Panc1 (cell line): ENCODE measurements at regions not wholly inside any gene's neighbourhood (a gene's known extent, or its start where the extent isn't known, plus 50 kb on each side); places are given as distances from the start of the nearest gene placed in this dataset.

ENCODE experiments used
- ATAC-seq: fragments of 200-7000 bp; cut with Tn5 transposase; 2 replicates; pipeline ENCODE4 v1.9.1; 2020; ENCODE audit warnings: mild to moderate bottlenecking, moderate library complexity
- BruUV-seq: library from RNA; stranded (reverse); fragments of 400-500 nt; replicated peaks from 2 replicates; lab custom pipeline; 2021; lab: Mats Ljungman, UMichigan
- CTCF ChIA-PET: fragments of 300-600 bp; sonication (Branson Sonifier 250); formaldehyde crosslinking; loops from one replicate; lab custom pipeline; 2022; ENCODE audit warnings: antibody characterized with exemption; lab: Charles Lee
- POLR2A ChIA-PET: fragments of 300-600 bp; sonication (Branson Sonifier 250); formaldehyde crosslinking; loops from one replicate; lab custom pipeline; 2022; ENCODE audit warnings: antibody characterized with exemption; lab: Charles Lee
- DNase-seq: peaks from one replicate; pipeline ENCODE4 v3.0.0-alpha.2; 2010; ENCODE audit warnings: low read depth, low spot score
- H3K27ac ChIP-seq: 2 replicates; pipeline ENCODE4 v1.5.1; 2011; ENCODE audit warnings: mild to moderate bottlenecking, low read length, inconsistent platforms
- H3K27me3 ChIP-seq: fragments of 200-500 bp; sonication (Bioruptor generic); 2 replicates; pipeline ENCODE4 v1.6.0; 2014; ENCODE audit warnings: low read length, inconsistent platforms; ENCODE audit not compliant: control insufficient read depth, insufficient read depth
- H3K36me3 ChIP-seq: fragments of 200-500 bp; sonication (Bioruptor generic); 2 replicates; pipeline ENCODE4 v1.5.1; 2014; ENCODE audit warnings: inconsistent platforms, mild to moderate bottlenecking, low read length, moderate library complexity; ENCODE audit not compliant: control insufficient read depth, insufficient read depth
- H3K4me1 ChIP-seq: 2 replicates; pipeline ENCODE4 v1.5.1; 2011; ENCODE audit warnings: inconsistent platforms, mild to moderate bottlenecking, low read length, moderate library complexity; ENCODE audit not compliant: control insufficient read depth, insufficient read depth
- H3K4me3 ChIP-seq, 2 experiments: 2 replicates each; pipeline ENCODE4 v1.5.1; 2011 to 2012; ENCODE audit warnings: low read depth in 2 of 2, low read length in 2 of 2, mild to moderate bottlenecking in 2 of 2, inconsistent platforms in 1 of 2, moderate library complexity in 1 of 2
- H3K9me3 ChIP-seq: fragments of 200-500 bp; sonication (Bioruptor generic); 2 replicates; pipeline ENCODE4 v1.5.1; 2014; ENCODE audit warnings: low read depth, mild to moderate bottlenecking, inconsistent platforms, low read length, moderate library complexity; ENCODE audit not compliant: control insufficient read depth, insufficient read depth
- CTCF ChIP-seq: fragments of 450-650 bp; IDR thresholded peaks from 2 replicates; pipeline ENCODE4 v1.5.1; 2017; ENCODE audit warnings: mild to moderate bottlenecking
- POLR2AphosphoS5 ChIP-seq: IDR thresholded peaks from 2 replicates; pipeline ENCODE4 v1.6.1; 2012; ENCODE audit warnings: mild to moderate bottlenecking, low read depth, low read length, moderate library complexity
- REST ChIP-seq, 2 experiments: IDR thresholded peaks; 2 replicates each; pipeline ENCODE4 v1.6.1; 2011 to 2012; ENCODE audit warnings: low read depth in 2 of 2, control low read depth in 1 of 2, low read length in 1 of 2, mild to moderate bottlenecking in 1 of 2, moderate library complexity in 1 of 2; ENCODE audit not compliant: insufficient read depth in 1 of 2
- SIN3A ChIP-seq: IDR thresholded peaks from 2 replicates; pipeline ENCODE4 v1.6.1; 2012; ENCODE audit warnings: low read depth, mild to moderate bottlenecking, low read length, moderate library complexity, borderline replicate concordance; ENCODE audit not compliant: insufficient read depth
- TCF7L2 ChIP-seq: IDR thresholded peaks from 2 replicates; pipeline ENCODE4 v1.6.1; 2011; ENCODE audit warnings: mild to moderate bottlenecking, low read depth, low read length, inconsistent platforms
- in situ Hi-C: cut with HindIII; loops from 2 replicates; pipeline ENCODE4 v1.10.0; 2016; ENCODE audit warnings: low sequenced_read_pairs, low pct_unique_long_range_greater_than_20kb
- intact Hi-C: fragments of 100-400 bp; cut with micrococcal nuclease; formaldehyde crosslinking; loops from one replicate; pipeline ENCODE4 v1.10.0; 2022; ENCODE audit not compliant: unreplicated experiment

- no peak overlapping the region for H3K27ac ChIP-seq
- CTCF ChIA-PET = no interaction called here
These were observed 158.3 kb upstream of the KIT start for GRCh38 chr4:54499308-54500074.

GRCh38 chr4:54505362-54505761 lies 152.4 kb upstream of the KIT start:
- DNase-seq = no peak
- Histone ChIP-seq H3K27ac (no peak overlapping the region), H3K4me3 (no peak overlapping the region), H3K4me1 (no peaks in the 10 kb centered on the region), H3K27me3 (no peaks in the 10 kb centered on the region), H3K36me3 (no peaks in the 10 kb centered on the region), H3K9me3 (no peaks in the 10 kb centered on the region)
- intact Hi-C loops = no loop called here
- no peak for ATAC-seq
- BruUV-seq = no TSS peak
- ChIA-PET POLR2A (no interaction called here), CTCF (no interaction called here)
- in situ Hi-C loops = no loop called here
- no peak for TF ChIP-seq SIN3A
- no peak for TF ChIP-seq POLR2AphosphoS5
- TF ChIP-seq REST (IDR thresholded peaks at IDR 0.05; ENCODE audit: insufficient read depth in 1 of 2, low read depth in 2 of 2, low read length in 1 of 2) = no peak
- no peak for TF ChIP-seq CTCF
- TF ChIP-seq TCF7L2 = no peak

More at GRCh38 chr4:54499308-54500074, 158.3 kb upstream of the KIT start:
- BruUV-seq = no TSS peak
- Histone ChIP-seq H3K4me1 (no peaks in the 10 kb centered on the region), H3K9me3 (no peaks in the 10 kb centered on the region), H3K27me3 (no peaks in the 10 kb centered on the region), H3K36me3 (no peaks in the 10 kb centered on the region), H3K4me3 (no peak overlapping the region)
- TF ChIP-seq POLR2AphosphoS5 (no peak), CTCF (no peak), TCF7L2 (no peak), SIN3A (no peak), REST (IDR thresholded peaks at IDR 0.05; ENCODE audit: insufficient read depth in 1 of 2, low read depth in 2 of 2, low read length in 1 of 2) (no peak)
- in situ Hi-C loops = no loop called here
- DNase-seq (no peak), ATAC-seq (no peak)
- intact Hi-C loops = no loop called here
- POLR2A ChIA-PET = no interaction called here
